Peyer's patch (tissue), 4 donors: ENCODE measurements at regions not wholly inside any gene's neighbourhood (a gene's known extent, or its start where the extent isn't known, plus 50 kb on each side); places are given as distances from the start of the nearest gene placed in this dataset.

Experiments used
- CTCF ChIP-seq, 6 experiments: fragments of 450-650 bp in 4 of 6; fragments of 200-600 bp in 2 of 6; sonication (generic) in 1 of 6; IDR thresholded peaks; one replicate each; pipeline ENCODE4 v1.5.1; 2017 to 2019; ENCODE audit warnings: antibody characterized with exemption in 6 of 6, mild to moderate bottlenecking in 3 of 6, moderate library complexity in 1 of 6
- POLR2A ChIP-seq, 2 donors: fragments of 450-650 bp; IDR thresholded peaks; one replicate each; pipeline ENCODE4 v1.5.1; 2017; ENCODE audit warnings: antibody characterized with exemption in 2 of 2, mild to moderate bottlenecking in 2 of 2, moderate library complexity in 2 of 2

- TF ChIP-seq CTCF (IDR thresholded peaks at IDR 0.05) (no peak), POLR2A (IDR thresholded peaks at IDR 0.05) (no peak)
These were observed 187.9 kb upstream of the LCORL start for GRCh38 chr4:18209448-18209847.
